ENCODE measurements at regions not wholly inside any gene's neighbourhood (a gene's known extent, or its start where the extent isn't known, plus 50 kb on each side); places are given as distances from the start of the nearest gene placed in this dataset.
A peak's percentile ranks its signal among the peaks of the same experiment; 100 is the strongest.

DNA sequence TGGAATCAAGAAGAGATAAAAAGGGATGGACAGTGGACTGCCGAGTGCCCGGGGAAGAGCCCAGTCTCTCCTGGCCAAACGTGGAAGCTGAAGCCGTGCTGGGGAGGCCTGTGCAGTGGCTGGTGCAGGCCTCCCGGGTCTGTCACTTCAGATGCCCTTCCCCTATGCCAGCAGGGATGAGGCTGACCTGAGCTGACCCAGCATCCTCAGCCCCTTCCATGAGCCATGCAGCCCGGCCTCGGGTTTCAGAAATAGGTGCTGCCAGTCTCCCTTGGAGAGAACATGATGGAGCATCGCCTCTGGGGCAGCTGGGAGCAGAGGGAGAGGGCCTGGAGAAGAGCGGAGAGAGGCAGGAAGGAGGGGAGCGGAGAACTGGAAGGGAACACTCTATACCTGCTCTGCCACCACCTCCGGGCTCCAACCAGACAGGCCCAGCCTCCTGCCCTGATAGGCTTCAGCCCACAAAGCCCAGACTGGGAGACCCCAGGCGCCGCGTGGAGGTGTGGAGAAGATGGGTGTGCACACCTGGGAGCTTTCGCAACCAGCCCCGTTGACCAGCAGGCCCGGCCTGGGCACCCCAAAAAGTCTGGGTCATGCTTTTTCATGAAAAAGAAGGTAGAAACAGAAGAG, 68.6 kb upstream of the PPP2R2D start:
- Mint-ChIP-seq H3K27ac (no peak overlapping the region), H3K9me3 (peaks cover 2% of the 10 kb centered on the region), H3K27me3 (peaks cover 28% of the 10 kb centered on the region), H3K36me3 (ENCODE audit: low read depth) (no peaks in the 10 kb centered on the region), H3K4me3 (no peak overlapping the region), H3K4me1 (ENCODE audit: low read depth) (no peaks in the 10 kb centered on the region)
- Histone ChIP-seq H3K4me1 (ENCODE audit: insufficient read depth, low read length) (no peaks in the 10 kb centered on the region), H3K36me3 (ENCODE audit: insufficient read depth, low read length) (no peaks in the 10 kb centered on the region), H3K27ac (ENCODE audit: low read depth in 1 of 2, low read length in 2 of 2) (no peak overlapping the region), H3K4me3 (ENCODE audit: low read length) (no peak overlapping the region), H3K27me3 (ENCODE audit: control insufficient read depth in 1 of 2, insufficient read depth in 2 of 2, low read length in 2 of 2) (no peaks in the 10 kb centered on the region), H3K9me3 (ENCODE audit: control insufficient read depth in 1 of 2, insufficient read depth in 1 of 2, low read length in 2 of 2) (peaks cover 5 to 43% of the 10 kb centered on the region in 2 experiments)
- peak in 1 of 14 experiments; percentile 14 for DNase-seq
- TF ChIP-seq, protein P1, sequence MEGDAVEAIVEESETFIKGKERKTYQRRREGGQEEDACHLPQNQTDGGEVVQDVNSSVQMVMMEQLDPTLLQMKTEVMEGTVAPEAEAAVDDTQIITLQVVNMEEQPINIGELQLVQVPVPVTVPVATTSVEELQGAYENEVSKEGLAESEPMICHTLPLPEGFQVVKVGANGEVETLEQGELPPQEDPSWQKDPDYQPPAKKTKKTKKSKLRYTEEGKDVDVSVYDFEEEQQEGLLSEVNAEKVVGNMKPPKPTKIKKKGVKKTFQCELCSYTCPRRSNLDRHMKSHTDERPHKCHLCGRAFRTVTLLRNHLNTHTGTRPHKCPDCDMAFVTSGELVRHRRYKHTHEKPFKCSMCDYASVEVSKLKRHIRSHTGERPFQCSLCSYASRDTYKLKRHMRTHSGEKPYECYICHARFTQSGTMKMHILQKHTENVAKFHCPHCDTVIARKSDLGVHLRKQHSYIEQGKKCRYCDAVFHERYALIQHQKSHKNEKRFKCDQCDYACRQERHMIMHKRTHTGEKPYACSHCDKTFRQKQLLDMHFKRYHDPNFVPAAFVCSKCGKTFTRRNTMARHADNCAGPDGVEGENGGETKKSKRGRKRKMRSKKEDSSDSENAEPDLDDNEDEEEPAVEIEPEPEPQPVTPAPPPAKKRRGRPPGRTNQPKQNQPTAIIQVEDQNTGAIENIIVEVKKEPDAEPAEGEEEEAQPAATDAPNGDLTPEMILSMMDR (IDR thresholded peaks at IDR 0.05) = no peak
- CTCF ChIA-PET = no interaction called here
- no peak for ATAC-seq (ENCODE audit: poor library complexity)
- POLR2A ChIA-PET = no interaction called here
- intact Hi-C loops (cut with DNase I, micrococcal nuclease) = no loop called here

DNA sequence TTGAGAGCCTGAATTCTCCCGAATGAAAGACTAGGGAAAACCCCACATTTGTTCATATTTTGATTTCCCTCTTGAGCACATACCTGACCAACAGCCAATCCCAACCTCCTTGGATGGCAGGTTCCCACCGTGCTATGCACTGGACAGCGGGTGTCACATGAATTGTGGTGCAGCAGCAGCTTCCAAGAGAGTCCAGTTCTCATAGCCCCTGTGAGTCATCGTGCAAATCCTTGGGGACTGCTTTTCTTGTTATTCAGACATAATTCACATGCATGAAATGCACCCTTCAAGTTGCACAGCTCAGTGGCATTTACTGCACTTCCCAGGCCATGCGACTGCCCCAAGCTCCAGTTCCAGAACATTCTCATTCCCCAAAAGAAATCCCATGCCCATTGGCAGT, 67.8 kb upstream of the PPP2R2D start:
- Mint-ChIP-seq H3K27ac (no peak overlapping the region), H3K4me1 (ENCODE audit: low read depth) (no peaks in the 10 kb centered on the region), H3K27me3 (peaks cover 20% of the 10 kb centered on the region), H3K4me3 (no peak overlapping the region), H3K36me3 (ENCODE audit: low read depth) (no peaks in the 10 kb centered on the region), H3K9me3 (no peaks in the 10 kb centered on the region)
- no peaks in the 10 kb centered on the region for H3K4me1 ChIP-seq (ENCODE audit: insufficient read depth, low read length)
- H3K36me3 ChIP-seq (ENCODE audit: insufficient read depth, low read length) = no peaks in the 10 kb centered on the region
- POLR2A ChIA-PET = no interaction called here
- H3K9me3 ChIP-seq (ENCODE audit: control insufficient read depth in 1 of 2, insufficient read depth in 1 of 2, low read length in 2 of 2) = peaks cover 5 to 43% of the 10 kb centered on the region in 2 experiments
- CTCF ChIA-PET = no interaction called here
- TF ChIP-seq, protein P1 (IDR thresholded peaks at IDR 0.05) = no peak
- intact Hi-C loops (cut with DNase I, micrococcal nuclease) = no loop called here
- H3K27me3 ChIP-seq (ENCODE audit: control insufficient read depth in 1 of 2, insufficient read depth in 2 of 2, low read length in 2 of 2) = no peaks in the 10 kb centered on the region
- DNase-seq (no peak), ATAC-seq (ENCODE audit: poor library complexity) (no peak)
- H3K4me3 ChIP-seq (ENCODE audit: low read length) = no peak overlapping the region
- no peak overlapping the region for H3K27ac ChIP-seq (ENCODE audit: low read depth in 1 of 2, low read length in 2 of 2)

DNA sequence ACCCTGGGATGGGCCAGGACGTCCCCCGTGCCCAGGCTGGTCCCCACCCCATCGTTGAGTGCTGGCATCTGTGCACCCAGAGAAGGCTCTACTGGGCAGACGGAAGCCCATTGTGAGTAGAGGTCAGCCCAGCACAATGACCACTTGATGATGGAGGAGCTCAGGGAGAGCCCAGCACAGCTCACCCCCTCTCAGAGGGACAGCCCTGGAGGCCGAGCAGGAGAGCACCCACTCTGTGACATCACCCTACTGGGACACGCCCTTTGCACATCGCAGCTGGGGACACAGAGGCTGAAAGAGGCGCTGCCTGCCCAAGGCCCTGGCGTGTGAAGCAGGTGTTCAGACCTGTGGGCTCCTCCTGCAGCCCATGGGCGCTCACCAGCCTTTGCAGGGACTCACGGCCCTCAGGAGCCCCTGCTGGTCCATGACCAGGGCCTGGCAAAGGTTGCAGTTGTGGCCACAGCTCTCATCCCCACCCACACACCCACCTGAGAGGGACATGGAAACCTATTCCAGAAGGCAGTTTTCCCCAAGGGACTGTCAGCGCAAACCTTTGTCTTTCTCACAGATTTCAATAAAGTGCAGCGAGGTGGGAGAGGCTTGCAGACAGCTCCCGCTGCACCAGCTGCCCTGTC, 67.2 kb upstream of the PPP2R2D start:
- intact Hi-C loops (cut with DNase I, micrococcal nuclease) = no loop called here
- ATAC-seq (ENCODE audit: poor library complexity) = no peak
- Histone ChIP-seq H3K9me3 (ENCODE audit: control insufficient read depth in 1 of 2, insufficient read depth in 1 of 2, low read length in 2 of 2) (peaks cover 5 to 43% of the 10 kb centered on the region in 2 experiments), H3K36me3 (ENCODE audit: insufficient read depth, low read length) (no peaks in the 10 kb centered on the region), H3K27ac (ENCODE audit: low read depth in 1 of 2, low read length in 2 of 2) (no peak overlapping the region), H3K27me3 (ENCODE audit: control insufficient read depth in 1 of 2, insufficient read depth in 2 of 2, low read length in 2 of 2) (no peaks in the 10 kb centered on the region), H3K4me3 (ENCODE audit: low read length) (no peak overlapping the region), H3K4me1 (ENCODE audit: insufficient read depth, low read length) (no peaks in the 10 kb centered on the region)
- no peaks in the 10 kb centered on the region for H3K9me3 Mint-ChIP-seq
- peaks cover 20% of the 10 kb centered on the region for H3K27me3 Mint-ChIP-seq
- TF ChIP-seq, protein P1 (IDR thresholded peaks at IDR 0.05) = no peak
- no peak overlapping the region for H3K27ac Mint-ChIP-seq
- peak in 1 of 14 experiments; percentile 16 for DNase-seq
- no peaks in the 10 kb centered on the region for H3K36me3 Mint-ChIP-seq (ENCODE audit: low read depth)
- ChIA-PET CTCF (no interaction called here), POLR2A (no interaction called here)
- H3K4me1 Mint-ChIP-seq (ENCODE audit: low read depth) = no peaks in the 10 kb centered on the region
- H3K4me3 Mint-ChIP-seq = no peak overlapping the region
